ENCODE measurements at regions not wholly inside any gene's neighbourhood (a gene's known extent, or its start where the extent isn't known, plus 50 kb on each side); places are given as distances from the start of the nearest gene placed in this dataset.
A peak's percentile ranks its signal among the peaks of the same experiment; 100 is the strongest.

- DNase-seq, result peak; percentile 36
Measured at GRCh38 chr6:101226677-101227135, 166.8 kb upstream of the GRIK2 start.

GRCh38 chr6:101230866-101231265, 162.6 kb upstream of the GRIK2 start:
- no peak for DNase-seq

GRCh38 chr6:101231606-101232235, 161.8 kb upstream of the GRIK2 start:
- no peak for DNase-seq

- no peak for DNase-seq
Measured at GRCh38 chr6:101232961-101233360, 160.5 kb upstream of the GRIK2 start.

GRCh38 chr6:101236709-101237108, 156.8 kb upstream of the GRIK2 start:
- DNase-seq, result no peak

- no peak for DNase-seq
Measured at GRCh38 chr6:101241442-101241841, 152.1 kb upstream of the GRIK2 start.

- DNase-seq, result no peak
Measured at GRCh38 chr6:101249470-101249869, 144.0 kb upstream of the GRIK2 start.

GRCh38 chr6:101257163-101257562, 136.3 kb upstream of the GRIK2 start:
- no peak for DNase-seq

- no peak for DNase-seq
Measured at GRCh38 chr6:101259505-101259904, 134.0 kb upstream of the GRIK2 start.

GRCh38 chr6:101263596-101263995, 129.9 kb upstream of the GRIK2 start:
- DNase-seq, result no peak

GRCh38 chr6:101266063-101266462, 127.4 kb upstream of the GRIK2 start:
- DNase-seq, result no peak

- DNase-seq, result no peak
Measured at GRCh38 chr6:101268541-101268940, 125.0 kb upstream of the GRIK2 start.

GRCh38 chr6:101275251-101275650, 118.3 kb upstream of the GRIK2 start:
- no peak for DNase-seq

- DNase-seq, result no peak
Measured at GRCh38 chr6:101276066-101276465, 117.4 kb upstream of the GRIK2 start.

GRCh38 chr6:101279410-101279809, 114.1 kb upstream of the GRIK2 start:
- DNase-seq, result no peak

- DNase-seq, result no peak
Measured at GRCh38 chr6:101281266-101281665, 112.2 kb upstream of the GRIK2 start.

- no peak for DNase-seq
Measured at GRCh38 chr6:101284131-101284530, 109.4 kb upstream of the GRIK2 start.

- DNase-seq, result no peak
Measured at GRCh38 chr6:101286146-101286545, 107.4 kb upstream of the GRIK2 start.

GRCh38 chr6:101290346-101290745, 103.2 kb upstream of the GRIK2 start:
- DNase-seq, result no peak

- DNase-seq, result no peak
Measured at GRCh38 chr6:101294051-101294638, 99.4 kb upstream of the GRIK2 start.

- no peak for DNase-seq
Measured at GRCh38 chr6:101294676-101295075, 98.8 kb upstream of the GRIK2 start.

GRCh38 chr6:101296169-101296960, 97.1 kb upstream of the GRIK2 start:
- DNase-seq, result no peak

GRCh38 chr6:101302593-101302992, 90.9 kb upstream of the GRIK2 start:
- DNase-seq, result no peak

GRCh38 chr6:101303495-101303894, 90.0 kb upstream of the GRIK2 start:
- DNase-seq, result no peak
